Kidney (tissue), 13 donors: ENCODE measurements at regions not wholly inside any gene's neighbourhood (a gene's known extent, or its start where the extent isn't known, plus 50 kb on each side); places are given as distances from the start of the nearest gene placed in this dataset.

ENCODE experiments used
- DNase-seq, 5 donors: peaks; one replicate each; pipeline ENCODE4 v3.0.0-alpha.2; 2013 to 2020
- FAIRE-seq: peaks from 2 replicates; lab custom pipeline; 2012; peaks lifted over from hg19 to GRCh38; lab: Jason Lieb, UNC
- H3K27ac ChIP-seq, 2 donors: one replicate each; pipeline ENCODE4 v1.7.0; 2013; ENCODE audit warnings: low read depth in 2 of 2, low read length in 2 of 2, inconsistent platforms in 1 of 2
- H3K27me3 ChIP-seq: one replicate; pipeline ENCODE4 v1.7.1; 2013; ENCODE audit warnings: low read length, inconsistent platforms; ENCODE audit not compliant: control insufficient read depth, insufficient read depth
- H3K36me3 ChIP-seq, 3 donors: one replicate each; pipeline versions ENCODE4 v1.7.0 to v1.7.1; 2013; ENCODE audit warnings: low read length in 3 of 3, control low read depth in 1 of 3, inconsistent platforms in 1 of 3; ENCODE audit not compliant: insufficient read depth in 3 of 3, control insufficient read depth in 2 of 3
- H3K4me1 ChIP-seq, 3 donors: one replicate each; pipeline versions ENCODE4 v1.7.0 to v1.7.1; 2013; ENCODE audit warnings: low read length in 3 of 3, inconsistent platforms in 1 of 3, low read depth in 1 of 3; ENCODE audit not compliant: control insufficient read depth in 2 of 3, insufficient read depth in 2 of 3
- H3K4me3 ChIP-seq, 3 donors: one replicate each; pipeline versions ENCODE4 v1.7.0 to v1.8.1; 2013; ENCODE audit warnings: low read length in 3 of 3, control low read depth in 1 of 3, inconsistent platforms in 1 of 3
- H3K9ac ChIP-seq, 3 donors: one replicate each; pipeline versions ENCODE4 v1.7.0 to v1.7.1; 2013; ENCODE audit warnings: low read length in 3 of 3, control low read depth in 1 of 3, inconsistent platforms in 1 of 3
- H3K9me3 ChIP-seq, 3 donors: one replicate each; pipeline versions ENCODE4 v1.7.0 to v1.7.1; 2013; ENCODE audit warnings: low read length in 3 of 3, control low read depth in 1 of 3, inconsistent platforms in 1 of 3; ENCODE audit not compliant: control insufficient read depth in 2 of 3, insufficient read depth in 1 of 3
- CTCF ChIP-seq: IDR thresholded peaks from 3 replicates; pipeline ENCODE4 v1.5.1; 2012; ENCODE audit warnings: mild to moderate bottlenecking, moderate library complexity, borderline replicate concordance; ENCODE audit not compliant: insufficient read depth; ENCODE audit errors: extremely low read depth
- intact Hi-C: fragments of 100-400 bp; cut with DNase I; formaldehyde crosslinking; loops from one replicate; pipeline ENCODE4 v1.11.1; 2022
- donor health status: control.
- donor health status: control.
- donor health status: control.
- donor health status: control.
- donor health status: control.
- donor health status: DM: yes; HTN: yes; CAD: no.
- donor health status: Normal renal cell carcinoma (clear cell type).

- intact Hi-C loops, result no loop called here
- Histone ChIP-seq H3K4me3 (no peak overlapping the region), H3K36me3 (no peaks in the 10 kb centered on the region), H3K27me3 (no peaks in the 10 kb centered on the region), H3K4me1 (no peaks in the 10 kb centered on the region), H3K9ac (no peak overlapping the region), H3K9me3 (no peaks in the 10 kb centered on the region), H3K27ac (no peak overlapping the region)
- DNase-seq, result no peak
- no peak for TF ChIP-seq CTCF
- FAIRE-seq, result no peak
These were observed 49.7 kb upstream of the FRMD4B start for GRCh38 chr3:69435274-69436265.
